Esophagus muscularis mucosa (tissue), 3 donors: ENCODE measurements at regions not wholly inside any gene's neighbourhood (a gene's known extent, or its start where the extent isn't known, plus 50 kb on each side); places are given as distances from the start of the nearest gene placed in this dataset.

Source experiments
- CTCF ChIP-seq, 3 experiments: fragments of 200-600 bp in 2 of 3; fragments of 450-650 bp in 1 of 3; sonication (generic) in 2 of 3; IDR thresholded peaks; one replicate each; pipeline ENCODE4 v1.5.1; 2017 to 2019; ENCODE audit warnings: antibody characterized with exemption in 3 of 3, mild to moderate bottlenecking in 2 of 3, moderate library complexity in 1 of 3
- POLR2AphosphoS5 ChIP-seq, 2 donors: sonication (generic); formaldehyde crosslinking; IDR thresholded peaks; one replicate each; pipeline ENCODE4 v1.6.1; 2017; ENCODE audit warnings: antibody characterized with exemption in 2 of 2

GRCh38 chr5:92556747-92557146 is 1024.3 kb downstream of the NR2F1-AS1 start:
- no peak for TF ChIP-seq CTCF (IDR thresholded peaks at IDR 0.05)
- no peak for TF ChIP-seq POLR2AphosphoS5 (IDR thresholded peaks at IDR 0.05)
